Osteoblast (primary cell): ENCODE measurements at regions not wholly inside any gene's neighbourhood (a gene's known extent, or its start where the extent isn't known, plus 50 kb on each side); places are given as distances from the start of the nearest gene placed in this dataset.

Experiments
- DNase-seq: peaks from one replicate; pipeline ENCODE4 v3.0.0; 2011; ENCODE audit warnings: low spot score, mixed read lengths; ENCODE audit not compliant: insufficient read length; ENCODE audit errors: missing footprints
- H2AFZ ChIP-seq: 2 replicates; pipeline ENCODE4 v1.6.0; 2011; ENCODE audit warnings: mild to moderate bottlenecking, low read length
- H3K27ac ChIP-seq: 2 replicates; pipeline ENCODE4 v1.5.1; 2011; ENCODE audit warnings: mild to moderate bottlenecking, low read depth, low read length, moderate library complexity
- H3K27me3 ChIP-seq: 2 replicates; pipeline ENCODE4 v1.6.0; 2012; ENCODE audit warnings: mild to moderate bottlenecking, control low read depth, inconsistent platforms, low read length, moderate library complexity; ENCODE audit not compliant: insufficient read depth
- H3K36me3 ChIP-seq: 2 replicates; pipeline ENCODE4 v1.5.1; 2011; ENCODE audit warnings: mild to moderate bottlenecking, low read length, control low read depth, moderate library complexity; ENCODE audit not compliant: insufficient read depth
- H3K4me1 ChIP-seq: 2 replicates; pipeline ENCODE4 v1.5.1; 2011; ENCODE audit warnings: mild to moderate bottlenecking, low read length, control low read depth, moderate library complexity; ENCODE audit not compliant: insufficient read depth
- H3K4me2 ChIP-seq: 2 replicates; pipeline ENCODE4 v1.6.0; 2011; ENCODE audit warnings: mild to moderate bottlenecking, low read length; ENCODE audit not compliant: insufficient read depth
- H3K4me3 ChIP-seq: fragments of 200-600 bp; sonication (generic); 3 replicates; pipeline ENCODE4 v1.5.1; 2012; ENCODE audit warnings: mild to moderate bottlenecking, low read length, inconsistent platforms; ENCODE audit not compliant: insufficient read depth
- H3K79me2 ChIP-seq: 2 replicates; pipeline ENCODE4 v1.6.0; 2012; ENCODE audit warnings: mild to moderate bottlenecking, low read length, control low read depth, inconsistent platforms; ENCODE audit not compliant: insufficient read depth
- H3K9me3 ChIP-seq: 2 replicates; pipeline ENCODE4 v1.5.1; 2011; ENCODE audit warnings: low read depth, low read length, control low read depth
- H4K20me1 ChIP-seq: 2 replicates; pipeline ENCODE4 v1.6.0; 2012; ENCODE audit warnings: mild to moderate bottlenecking, low read length, control low read depth; ENCODE audit not compliant: insufficient read depth
- TF ChIP-seq, protein P1 (sequence below): IDR thresholded peaks from 2 replicates; pipeline ENCODE4 v1.5.1; 2011; ENCODE audit warnings: mild to moderate bottlenecking, low read depth, low read length, moderate library complexity; ENCODE audit errors: extremely low read depth

DNA sequence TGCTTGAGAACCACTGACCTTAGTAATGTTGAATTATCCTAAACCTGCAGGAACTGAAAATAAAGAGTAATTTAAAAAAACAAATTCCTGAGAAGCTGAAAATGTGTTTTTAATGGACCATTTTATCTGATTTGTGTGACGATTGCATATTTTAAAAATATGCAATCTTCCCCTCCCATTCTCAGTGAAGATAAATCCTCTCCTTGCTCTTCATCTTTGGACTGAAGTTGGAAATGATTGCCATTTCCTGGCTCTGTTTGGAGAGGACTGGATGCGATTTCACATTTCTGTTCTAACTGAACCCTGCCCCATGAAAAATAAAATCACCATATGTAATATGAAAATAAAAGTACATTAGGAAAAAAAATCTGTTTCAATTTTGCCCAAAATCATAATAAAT lies 216.3 kb downstream of the SLC6A15 start:
- Histone ChIP-seq H3K4me1 (no peaks in the 10 kb centered on the region), H3K27me3 (no peaks in the 10 kb centered on the region), H3K9me3 (no peaks in the 10 kb centered on the region), H2AFZ (no peak overlapping the region), H3K36me3 (no peaks in the 10 kb centered on the region), H3K4me2 (no peak overlapping the region), H3K27ac (no peak overlapping the region), H3K79me2 (no peaks in the 10 kb centered on the region), H4K20me1 (no peaks in the 10 kb centered on the region), H3K4me3 (no peak overlapping the region)
- no peak for DNase-seq
- TF ChIP-seq, protein P1, sequence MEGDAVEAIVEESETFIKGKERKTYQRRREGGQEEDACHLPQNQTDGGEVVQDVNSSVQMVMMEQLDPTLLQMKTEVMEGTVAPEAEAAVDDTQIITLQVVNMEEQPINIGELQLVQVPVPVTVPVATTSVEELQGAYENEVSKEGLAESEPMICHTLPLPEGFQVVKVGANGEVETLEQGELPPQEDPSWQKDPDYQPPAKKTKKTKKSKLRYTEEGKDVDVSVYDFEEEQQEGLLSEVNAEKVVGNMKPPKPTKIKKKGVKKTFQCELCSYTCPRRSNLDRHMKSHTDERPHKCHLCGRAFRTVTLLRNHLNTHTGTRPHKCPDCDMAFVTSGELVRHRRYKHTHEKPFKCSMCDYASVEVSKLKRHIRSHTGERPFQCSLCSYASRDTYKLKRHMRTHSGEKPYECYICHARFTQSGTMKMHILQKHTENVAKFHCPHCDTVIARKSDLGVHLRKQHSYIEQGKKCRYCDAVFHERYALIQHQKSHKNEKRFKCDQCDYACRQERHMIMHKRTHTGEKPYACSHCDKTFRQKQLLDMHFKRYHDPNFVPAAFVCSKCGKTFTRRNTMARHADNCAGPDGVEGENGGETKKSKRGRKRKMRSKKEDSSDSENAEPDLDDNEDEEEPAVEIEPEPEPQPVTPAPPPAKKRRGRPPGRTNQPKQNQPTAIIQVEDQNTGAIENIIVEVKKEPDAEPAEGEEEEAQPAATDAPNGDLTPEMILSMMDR = no peak

DNA sequence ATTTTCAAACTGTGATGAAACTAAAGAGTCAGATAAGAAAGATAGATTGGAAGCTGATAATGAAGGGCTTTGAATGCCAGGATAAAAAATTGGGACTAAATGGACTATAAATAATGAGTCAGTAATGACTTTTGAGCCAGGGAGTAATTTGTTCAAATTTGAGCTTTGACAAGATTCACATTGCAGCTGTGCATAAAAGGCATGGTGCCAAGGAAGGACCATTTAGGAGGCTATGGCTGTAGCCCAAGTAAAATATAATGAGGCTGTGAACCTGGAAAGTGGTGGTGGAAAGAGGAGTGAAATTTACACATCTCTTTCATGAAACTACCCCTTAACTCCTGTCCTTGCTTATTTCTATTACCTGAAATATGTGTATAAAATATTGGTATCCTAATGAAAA lies 218.5 kb downstream of the SLC6A15 start:
- DNase-seq = no peak
- Histone ChIP-seq H3K9me3 (no peaks in the 10 kb centered on the region), H3K36me3 (no peaks in the 10 kb centered on the region), H3K79me2 (no peaks in the 10 kb centered on the region), H3K4me2 (no peak overlapping the region), H3K27me3 (no peaks in the 10 kb centered on the region), H3K27ac (no peak overlapping the region), H3K4me3 (no peak overlapping the region), H4K20me1 (no peaks in the 10 kb centered on the region), H2AFZ (no peak overlapping the region), H3K4me1 (no peaks in the 10 kb centered on the region)
- TF ChIP-seq, protein P1 = no peak

DNA sequence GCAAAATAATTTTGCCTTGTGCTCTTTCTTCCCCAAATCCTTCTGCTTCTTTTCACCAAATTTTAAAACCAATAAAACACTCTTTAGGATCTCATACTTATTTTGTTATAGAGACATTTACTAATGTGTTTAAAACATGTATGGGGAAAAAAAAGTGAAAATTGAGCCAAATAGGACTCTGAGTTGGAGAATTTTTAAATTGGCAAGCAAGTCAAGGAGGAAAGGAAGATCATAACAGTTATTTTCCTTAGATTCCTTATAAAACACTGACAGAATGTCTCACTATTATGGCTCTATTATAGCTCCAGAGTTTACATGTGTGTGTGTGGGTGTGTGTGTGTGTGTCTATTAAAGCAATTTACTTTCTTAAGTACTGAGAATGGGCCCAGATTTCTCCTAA lies 220.5 kb downstream of the SLC6A15 start:
- no peak overlapping the region for H3K4me2 ChIP-seq
- no peaks in the 10 kb centered on the region for H3K79me2 ChIP-seq
- TF ChIP-seq, protein P1 = no peak
- H4K20me1 ChIP-seq = no peaks in the 10 kb centered on the region
- DNase-seq = no peak
- no peaks in the 10 kb centered on the region for H3K27me3 ChIP-seq
- H3K9me3 ChIP-seq = no peaks in the 10 kb centered on the region
- no peak overlapping the region for H3K27ac ChIP-seq
- H3K36me3 ChIP-seq = no peaks in the 10 kb centered on the region
- H3K4me3 ChIP-seq = no peak overlapping the region
- no peak overlapping the region for H2AFZ ChIP-seq
- H3K4me1 ChIP-seq = no peaks in the 10 kb centered on the region

DNA sequence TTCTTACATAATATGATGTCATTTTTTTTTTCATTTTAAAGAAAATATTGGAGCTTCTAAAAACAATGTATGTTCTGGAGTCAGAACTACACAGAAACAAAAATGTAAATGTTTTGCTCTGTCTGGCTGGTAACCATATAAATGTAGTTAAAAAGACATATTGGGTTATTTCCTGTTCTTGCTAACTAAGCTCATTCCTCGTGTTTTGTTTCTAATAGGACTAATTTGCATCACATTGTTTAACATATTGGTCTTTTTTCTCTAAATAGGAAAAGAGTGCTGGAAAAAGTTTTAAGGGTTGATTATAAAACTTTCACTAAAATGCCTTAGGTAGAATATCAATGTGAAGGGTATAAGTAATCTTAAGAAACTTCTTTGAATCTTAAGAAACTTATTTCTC lies 221.3 kb downstream of the SLC6A15 start:
- Histone ChIP-seq H3K4me1 (no peaks in the 10 kb centered on the region), H4K20me1 (no peaks in the 10 kb centered on the region), H2AFZ (no peak overlapping the region), H3K4me2 (no peak overlapping the region), H3K27ac (no peak overlapping the region), H3K36me3 (no peaks in the 10 kb centered on the region), H3K27me3 (no peaks in the 10 kb centered on the region), H3K4me3 (no peak overlapping the region), H3K79me2 (no peaks in the 10 kb centered on the region), H3K9me3 (no peaks in the 10 kb centered on the region)
- no peak for DNase-seq
- TF ChIP-seq, protein P1 = no peak
